Tibial artery (tissue), 4 donors: ENCODE measurements at regions not wholly inside any gene's neighbourhood (a gene's known extent, or its start where the extent isn't known, plus 50 kb on each side); places are given as distances from the start of the nearest gene placed in this dataset.

Experiments used
- DNase-seq, 2 donors: peaks; one replicate each; pipeline ENCODE4 v3.0.0-alpha.2; 2019
- H3K27ac ChIP-seq, 2 donors: fragments of 200-600 bp; sonication (generic) in 1 of 2; 1 replicate in 1 of 2; 2 replicates in 1 of 2; pipeline ENCODE4 v1.5.1; 2018 to 2019; ENCODE audit warnings: mild to moderate bottlenecking in 1 of 2
- H3K27me3 ChIP-seq, 2 donors: fragments of 200-600 bp; sonication (generic) in 1 of 2; one replicate each; pipeline versions ENCODE4 v1.5.1 to v1.6.0; 2016 to 2019
- H3K36me3 ChIP-seq, 3 donors: fragments of 200-600 bp; sonication (generic) in 2 of 3; one replicate each; pipeline ENCODE4 v1.5.1; 2016 to 2019; ENCODE audit warnings: mild to moderate bottlenecking in 2 of 3
- H3K4me1 ChIP-seq, 4 donors: fragments of 200-600 bp; sonication (generic) in 2 of 4; 1 replicate in 3 of 4; 2 replicates in 1 of 4; pipeline ENCODE4 v1.5.1; 2016 to 2019
- H3K4me3 ChIP-seq, 2 donors: fragments of 200-600 bp; sonication (generic) in 1 of 2; 1 replicate in 1 of 2; 2 replicates in 1 of 2; pipeline ENCODE4 v1.5.1; 2018 to 2019; ENCODE audit warnings: mild to moderate bottlenecking in 2 of 2
- H3K9me3 ChIP-seq, 3 donors: fragments of 200-600 bp; sonication (generic) in 1 of 3; one replicate each; pipeline ENCODE4 v1.5.1; 2016 to 2019
- intact Hi-C: fragments of 100-400 bp; cut with DNase I; formaldehyde crosslinking; loops from one replicate; pipeline ENCODE4 v1.15.0; 2023; ENCODE audit warnings: low total_unique reads
- TF ChIP-seq, protein P1 (sequence below), 2 experiments: fragments of 200-600 bp in 1 of 2; fragments of 450-650 bp in 1 of 2; IDR thresholded peaks; one replicate each; pipeline ENCODE4 v1.5.1; 2017 to 2019; ENCODE audit warnings: antibody characterized with exemption in 2 of 2, mild to moderate bottlenecking in 1 of 2, moderate library complexity in 1 of 2

GRCh38 chr20:50288128-50288623 lies 97.5 kb downstream of the CEBPB start:
- no peaks in the 10 kb centered on the region for H3K27me3 ChIP-seq
- TF ChIP-seq, protein P1, sequence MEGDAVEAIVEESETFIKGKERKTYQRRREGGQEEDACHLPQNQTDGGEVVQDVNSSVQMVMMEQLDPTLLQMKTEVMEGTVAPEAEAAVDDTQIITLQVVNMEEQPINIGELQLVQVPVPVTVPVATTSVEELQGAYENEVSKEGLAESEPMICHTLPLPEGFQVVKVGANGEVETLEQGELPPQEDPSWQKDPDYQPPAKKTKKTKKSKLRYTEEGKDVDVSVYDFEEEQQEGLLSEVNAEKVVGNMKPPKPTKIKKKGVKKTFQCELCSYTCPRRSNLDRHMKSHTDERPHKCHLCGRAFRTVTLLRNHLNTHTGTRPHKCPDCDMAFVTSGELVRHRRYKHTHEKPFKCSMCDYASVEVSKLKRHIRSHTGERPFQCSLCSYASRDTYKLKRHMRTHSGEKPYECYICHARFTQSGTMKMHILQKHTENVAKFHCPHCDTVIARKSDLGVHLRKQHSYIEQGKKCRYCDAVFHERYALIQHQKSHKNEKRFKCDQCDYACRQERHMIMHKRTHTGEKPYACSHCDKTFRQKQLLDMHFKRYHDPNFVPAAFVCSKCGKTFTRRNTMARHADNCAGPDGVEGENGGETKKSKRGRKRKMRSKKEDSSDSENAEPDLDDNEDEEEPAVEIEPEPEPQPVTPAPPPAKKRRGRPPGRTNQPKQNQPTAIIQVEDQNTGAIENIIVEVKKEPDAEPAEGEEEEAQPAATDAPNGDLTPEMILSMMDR (IDR thresholded peaks at IDR 0.05), result no peak
- peaks cover 23 to 68% (median 61%) of the 10 kb centered on the region in 4 donors for H3K4me1 ChIP-seq
- no peak overlapping the region for H3K27ac ChIP-seq
- no peaks in the 10 kb centered on the region for H3K36me3 ChIP-seq
- H3K4me3 ChIP-seq, result no peak overlapping the region
- no peak for DNase-seq
- H3K9me3 ChIP-seq, result no peaks in the 10 kb centered on the region
- intact Hi-C loops, result no loop called here

DNA sequence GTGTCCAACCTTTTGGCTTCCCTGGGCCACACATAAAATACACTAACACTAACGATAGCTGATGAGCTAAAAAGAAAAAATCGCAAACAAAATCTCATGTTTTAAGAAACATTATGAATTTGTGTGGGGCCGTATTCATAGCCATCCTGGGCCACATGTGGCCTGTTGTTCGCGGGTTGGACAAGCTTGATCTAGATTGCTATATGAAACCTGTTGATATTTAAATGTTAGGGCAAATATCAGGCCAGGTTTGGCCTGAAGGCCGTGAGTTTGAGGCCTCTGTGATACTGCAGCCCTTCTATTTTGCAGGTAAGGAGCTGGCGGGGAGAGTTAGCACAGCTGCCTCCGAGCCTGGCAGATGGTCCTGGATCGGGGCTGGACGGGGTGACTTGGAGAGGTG lies 99.0 kb downstream of the CEBPB start:
- DNase-seq, result no peak
- TF ChIP-seq, protein P1 (IDR thresholded peaks at IDR 0.05), result no peak
- no peak overlapping the region for H3K27ac ChIP-seq
- no peak overlapping the region for H3K4me3 ChIP-seq
- H3K27me3 ChIP-seq, result no peaks in the 10 kb centered on the region
- intact Hi-C loops, result no loop called here
- no peaks in the 10 kb centered on the region for H3K9me3 ChIP-seq
- no peaks in the 10 kb centered on the region for H3K36me3 ChIP-seq
- peaks cover 22 to 57% (median 48%) of the 10 kb centered on the region in 4 donors for H3K4me1 ChIP-seq

DNA sequence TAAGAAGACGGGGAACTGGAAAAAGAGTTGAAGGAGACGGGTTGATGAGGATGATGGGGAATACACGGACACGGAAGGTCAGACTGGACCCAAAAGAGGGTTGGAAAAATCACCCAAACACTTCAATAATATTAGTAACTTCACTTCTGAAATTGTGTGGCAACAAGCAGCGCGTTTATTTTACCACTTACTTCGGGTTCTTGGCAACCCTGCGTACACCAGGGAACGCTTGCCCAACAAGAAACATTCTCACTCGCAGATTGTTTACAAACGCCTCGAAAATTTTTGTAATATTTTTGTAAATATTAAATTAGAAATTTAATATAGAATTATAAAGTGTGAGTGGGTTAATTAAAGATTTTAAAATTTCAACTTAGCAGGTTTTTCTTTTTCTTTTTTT lies 99.5 kb downstream of the CEBPB start:
- Histone ChIP-seq H3K4me1 (peaks cover 16 to 52% (median 43%) of the 10 kb centered on the region in 4 donors), H3K27me3 (no peaks in the 10 kb centered on the region), H3K36me3 (no peaks in the 10 kb centered on the region), H3K9me3 (no peaks in the 10 kb centered on the region), H3K4me3 (no peak overlapping the region), H3K27ac (no peak overlapping the region)
- TF ChIP-seq, protein P1 (IDR thresholded peaks at IDR 0.05), result no peak
- intact Hi-C loops, result no loop called here
- DNase-seq, result no peak

- Histone ChIP-seq H3K36me3 (no peaks in the 10 kb centered on the region), H3K27ac (peak overlapping the region; percentile 79 to 84), H3K27me3 (no peaks in the 10 kb centered on the region), H3K9me3 (no peaks in the 10 kb centered on the region), H3K4me1 (peaks cover 15 to 48% (median 37%) of the 10 kb centered on the region in 4 donors), H3K4me3 (no peak overlapping the region)
- intact Hi-C loops, result no loop called here
- TF ChIP-seq, protein P1 (IDR thresholded peaks at IDR 0.05), result no peak
- no peak for DNase-seq
Measured at GRCh38 chr20:50290808-50291207, 100.2 kb downstream of the CEBPB start.

GRCh38 chr20:50291254-50292078 lies 100.8 kb downstream of the CEBPB start:
- no peaks in the 10 kb centered on the region for H3K9me3 ChIP-seq
- H3K27me3 ChIP-seq, result no peaks in the 10 kb centered on the region
- intact Hi-C loops, result no loop called here
- H3K4me3 ChIP-seq, result no peak overlapping the region
- H3K4me1 ChIP-seq, result peaks cover 15 to 45% (median 34%) of the 10 kb centered on the region in 4 donors
- TF ChIP-seq, protein P1 (IDR thresholded peaks at IDR 0.05), result no peak
- H3K27ac ChIP-seq, result peak overlapping the region; percentile 79 to 84
- no peaks in the 10 kb centered on the region for H3K36me3 ChIP-seq
- DNase-seq, result no peak
